CD14-positive monocyte (primary cell): ENCODE measurements at regions not wholly inside any gene's neighbourhood (a gene's known extent, or its start where the extent isn't known, plus 50 kb on each side); places are given as distances from the start of the nearest gene placed in this dataset.

Source experiments
- DNase-seq, 3 donors: peaks; one replicate each; pipeline ENCODE4 v3.0.0-alpha.2; 2011 to 2022
- H2AFZ ChIP-seq: 2 replicates; pipeline ENCODE4 v1.6.0; 2012; ENCODE audit warnings: mild to moderate bottlenecking, low read depth, low read length, inconsistent platforms; ENCODE audit not compliant: insufficient read depth, poor library complexity, severe bottlenecking
- H3K27ac ChIP-seq, 2 donors: 1 replicate in 1 of 2; 2 replicates in 1 of 2; pipeline ENCODE4 v1.5.1; 2012 to 2013; ENCODE audit warnings: low read length in 2 of 2, control low read depth in 1 of 2, inconsistent platforms in 1 of 2, low read depth in 1 of 2, mild to moderate bottlenecking in 1 of 2
- H3K27me3 ChIP-seq, 2 donors: one replicate each; pipeline versions ENCODE4 v1.6.0 to v1.6.1; 2011 to 2013; ENCODE audit warnings: low read length in 2 of 2; ENCODE audit not compliant: control insufficient read depth in 2 of 2, insufficient read depth in 2 of 2
- H3K36me3 ChIP-seq, 2 donors: replicated peaks in 1 of 2; 1 replicate in 1 of 2; 2 replicates in 1 of 2; pipeline versions ENCODE4 v1.5.1 to v1.6.1; 2012 to 2013; ENCODE audit warnings: low read length in 2 of 2, control low read depth in 1 of 2, inconsistent platforms in 1 of 2, mild to moderate bottlenecking in 1 of 2; ENCODE audit not compliant: insufficient read depth in 2 of 2, control insufficient read depth in 1 of 2
- H3K4me1 ChIP-seq, 2 donors: 1 replicate in 1 of 2; 2 replicates in 1 of 2; pipeline versions ENCODE4 v1.5.1 to v1.6.1; 2012 to 2013; ENCODE audit warnings: low read length in 2 of 2, control low read depth in 1 of 2, inconsistent platforms in 1 of 2, mild to moderate bottlenecking in 1 of 2, moderate library complexity in 1 of 2; ENCODE audit not compliant: insufficient read depth in 2 of 2, control insufficient read depth in 1 of 2
- H3K4me2 ChIP-seq: replicated peaks from 2 replicates; pipeline ENCODE3; 2012; ENCODE audit warnings: low read length, moderate library complexity, mild to moderate bottlenecking; ENCODE audit not compliant: poor library complexity, severe bottlenecking; ENCODE audit errors: extremely low read depth
- H3K4me3 ChIP-seq, 3 experiments: fragments of 200-600 bp in 1 of 3; sonication (generic) in 1 of 3; replicated peaks in 1 of 3; 1 replicate in 2 of 3; 2 replicates in 1 of 3; pipeline ENCODE4 v1.5.1; 2011 to 2013; ENCODE audit warnings: low read length in 3 of 3, mild to moderate bottlenecking in 3 of 3, control low read depth in 2 of 3, low read depth in 2 of 3, inconsistent platforms in 1 of 3, moderate library complexity in 1 of 3
- H3K79me2 ChIP-seq: 2 replicates; pipeline ENCODE4 v1.6.0; 2012; ENCODE audit warnings: mild to moderate bottlenecking, control low read depth, inconsistent platforms, low read length, moderate library complexity; ENCODE audit not compliant: insufficient read depth
- H3K9ac ChIP-seq: 2 replicates; pipeline ENCODE4 v1.6.0; 2017; ENCODE audit warnings: low read length, mild to moderate bottlenecking; ENCODE audit not compliant: insufficient read depth, poor library complexity, severe bottlenecking
- H3K9me3 ChIP-seq, 2 donors: replicated peaks in 1 of 2; 1 replicate in 1 of 2; 2 replicates in 1 of 2; pipeline versions ENCODE4 v1.5.1 to v1.6.1; 2012 to 2013; ENCODE audit warnings: low read length in 2 of 2, control low read depth in 1 of 2; ENCODE audit not compliant: control insufficient read depth in 1 of 2, insufficient read depth in 1 of 2
- H4K20me1 ChIP-seq: 2 replicates; pipeline ENCODE4 v1.6.0; 2012; ENCODE audit warnings: mild to moderate bottlenecking, low read length, control low read depth, moderate library complexity; ENCODE audit not compliant: insufficient read depth
- H3K27ac Mint-ChIP-seq, 7 donors: one replicate each; pipeline ENCODE4 v1.8.0; 2020; ENCODE audit warnings: mild to moderate bottlenecking in 7 of 7, mixed read lengths in 7 of 7, moderate library complexity in 6 of 7, inconsistent platforms in 2 of 7
- H3K27me3 Mint-ChIP-seq, 3 donors: one replicate each; pipeline ENCODE4 v1.8.0; 2021 to 2022; ENCODE audit warnings: low read depth in 3 of 3, mild to moderate bottlenecking in 3 of 3, mixed read lengths in 3 of 3, moderate library complexity in 3 of 3, inconsistent platforms in 1 of 3
- H3K36me3 Mint-ChIP-seq, 2 donors: one replicate each; pipeline ENCODE4 v1.8.0; 2020; ENCODE audit warnings: mixed read lengths in 2 of 2, inconsistent platforms in 1 of 2, mild to moderate bottlenecking in 1 of 2
- H3K4me1 Mint-ChIP-seq: one replicate; pipeline ENCODE4 v1.8.0; 2020; ENCODE audit warnings: mild to moderate bottlenecking, mixed read lengths
- H3K4me3 Mint-ChIP-seq, 2 donors: one replicate each; pipeline ENCODE4 v1.8.0; 2020; ENCODE audit warnings: mild to moderate bottlenecking in 2 of 2, mixed read lengths in 2 of 2, moderate library complexity in 1 of 2
- H3K9me3 Mint-ChIP-seq, 7 donors: one replicate each; pipeline ENCODE4 v1.8.0; 2020 to 2022; ENCODE audit warnings: mixed read lengths in 7 of 7, mild to moderate bottlenecking in 6 of 7, moderate library complexity in 6 of 7, inconsistent platforms in 2 of 7
- WGBS: methylation state at CpG from one replicate; pipeline ENCODE4 v1.1.5; 2013; ENCODE audit warnings: missing lambda C conversion rate; ENCODE audit not compliant: insufficient coverage; 5-methylcytosine and 5-hydroxymethylcytosine counted together
- intact Hi-C, 2 donors: fragments of 100-400 bp; cut with micrococcal nuclease; formaldehyde crosslinking; loops; one replicate each; pipeline versions ENCODE4 v1.15.0 to v1.15.1; 2023
- TF ChIP-seq, protein P1 (sequence below): fragments of 200-600 bp; IDR thresholded peaks from one replicate; pipeline ENCODE4 v1.8.0; 2022; ENCODE audit warnings: antibody characterized with exemption, mild to moderate bottlenecking

DNA sequence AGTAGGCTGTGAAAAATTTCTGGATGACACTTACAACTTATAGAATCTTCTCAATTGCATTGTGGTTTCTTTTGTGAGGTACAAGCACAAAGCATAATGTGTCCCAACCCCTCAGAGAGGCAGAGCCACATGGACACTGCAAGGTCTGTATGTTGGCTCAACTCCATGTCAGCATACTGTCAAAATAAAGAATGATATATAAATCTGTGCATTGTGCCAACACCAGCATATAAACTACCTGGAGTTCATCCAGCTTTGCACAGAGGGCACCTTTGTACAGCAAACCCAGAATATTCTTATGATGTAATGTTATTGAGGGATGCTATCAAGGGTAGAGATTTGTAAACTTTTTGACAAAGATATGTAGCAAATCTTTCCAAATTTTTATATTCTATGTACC lies 1065.8 kb upstream of the MIR17HG start:
- intact Hi-C loops: no loop called here
- H3K4me3 Mint-ChIP-seq: no peak overlapping the region
- TF ChIP-seq, protein P1, sequence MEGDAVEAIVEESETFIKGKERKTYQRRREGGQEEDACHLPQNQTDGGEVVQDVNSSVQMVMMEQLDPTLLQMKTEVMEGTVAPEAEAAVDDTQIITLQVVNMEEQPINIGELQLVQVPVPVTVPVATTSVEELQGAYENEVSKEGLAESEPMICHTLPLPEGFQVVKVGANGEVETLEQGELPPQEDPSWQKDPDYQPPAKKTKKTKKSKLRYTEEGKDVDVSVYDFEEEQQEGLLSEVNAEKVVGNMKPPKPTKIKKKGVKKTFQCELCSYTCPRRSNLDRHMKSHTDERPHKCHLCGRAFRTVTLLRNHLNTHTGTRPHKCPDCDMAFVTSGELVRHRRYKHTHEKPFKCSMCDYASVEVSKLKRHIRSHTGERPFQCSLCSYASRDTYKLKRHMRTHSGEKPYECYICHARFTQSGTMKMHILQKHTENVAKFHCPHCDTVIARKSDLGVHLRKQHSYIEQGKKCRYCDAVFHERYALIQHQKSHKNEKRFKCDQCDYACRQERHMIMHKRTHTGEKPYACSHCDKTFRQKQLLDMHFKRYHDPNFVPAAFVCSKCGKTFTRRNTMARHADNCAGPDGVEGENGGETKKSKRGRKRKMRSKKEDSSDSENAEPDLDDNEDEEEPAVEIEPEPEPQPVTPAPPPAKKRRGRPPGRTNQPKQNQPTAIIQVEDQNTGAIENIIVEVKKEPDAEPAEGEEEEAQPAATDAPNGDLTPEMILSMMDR: no peak
- peaks cover 0 to 3% (median 1%) of the 10 kb centered on the region in 3 donors for H3K27me3 Mint-ChIP-seq
- H3K27ac Mint-ChIP-seq: no peak overlapping the region
- Histone ChIP-seq H3K4me1 (no peaks in the 10 kb centered on the region), H3K4me2 (no peak overlapping the region), H3K9ac (no peak overlapping the region), H4K20me1 (no peaks in the 10 kb centered on the region), H3K4me3 (no peak overlapping the region), H3K27ac (no peak overlapping the region), H3K27me3 (no peaks in the 10 kb centered on the region), H3K36me3 (no peaks in the 10 kb centered on the region), H3K9me3 (peaks cover 0 to 6% of the 10 kb centered on the region in 2 donors), H2AFZ (no peak overlapping the region), H3K79me2 (no peaks in the 10 kb centered on the region)
- H3K9me3 Mint-ChIP-seq: peaks cover 0 to 5% (median 3%) of the 10 kb centered on the region in 7 donors
- no peaks in the 10 kb centered on the region for H3K4me1 Mint-ChIP-seq
- DNase-seq: no peak
- H3K36me3 Mint-ChIP-seq: no peaks in the 10 kb centered on the region

DNA sequence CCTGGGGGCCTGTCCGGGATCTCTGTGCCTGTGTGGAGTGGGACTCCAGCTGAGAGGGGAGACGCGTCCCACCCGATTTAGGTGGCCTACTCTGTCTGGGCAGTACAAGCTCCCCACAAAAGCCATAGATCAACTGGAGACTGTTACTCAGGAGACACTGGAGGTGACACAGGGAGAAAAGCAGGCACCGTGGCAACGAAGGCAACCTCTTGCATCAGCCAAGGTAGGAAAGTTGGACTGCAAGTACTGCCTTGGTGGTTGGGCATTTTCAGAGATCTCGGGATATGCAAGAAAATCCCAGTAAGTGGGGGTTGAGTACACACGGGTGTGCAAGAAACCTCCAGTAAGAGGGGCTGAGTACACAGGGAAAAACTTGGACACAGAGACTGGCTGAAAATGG lies 1060.0 kb upstream of the MIR17HG start:
- no peak for DNase-seq
- no peak overlapping the region for H3K27ac Mint-ChIP-seq
- no peak overlapping the region for H3K4me3 Mint-ChIP-seq
- peaks cover 12 to 30% (median 23%) of the 10 kb centered on the region in 7 donors for H3K9me3 Mint-ChIP-seq
- no peak overlapping the region for H3K27ac ChIP-seq
- no peaks in the 10 kb centered on the region for H3K27me3 ChIP-seq
- H3K27me3 Mint-ChIP-seq: peaks cover 1 to 3% (median 2%) of the 10 kb centered on the region in 3 donors
- H3K4me2 ChIP-seq: no peak overlapping the region
- no peaks in the 10 kb centered on the region for H4K20me1 ChIP-seq
- H3K79me2 ChIP-seq: no peaks in the 10 kb centered on the region
- no peaks in the 10 kb centered on the region for H3K36me3 Mint-ChIP-seq
- no peak overlapping the region for H2AFZ ChIP-seq
- intact Hi-C loops: no loop called here
- no peaks in the 10 kb centered on the region for H3K36me3 ChIP-seq
- H3K4me3 ChIP-seq: no peak overlapping the region
- WGBS: 94% methylated on average over 3 of the region's 8 CpGs
- TF ChIP-seq, protein P1: no peak
- H3K4me1 Mint-ChIP-seq: no peaks in the 10 kb centered on the region
- peaks cover 14 to 22% of the 10 kb centered on the region in 2 donors for H3K9me3 ChIP-seq
- H3K9ac ChIP-seq: no peak overlapping the region
- no peaks in the 10 kb centered on the region for H3K4me1 ChIP-seq
